Endodermal cell (in vitro differentiated cells): ENCODE measurements at regions not wholly inside any gene's neighbourhood (a gene's known extent, or its start where the extent isn't known, plus 50 kb on each side); places are given as distances from the start of the nearest gene placed in this dataset.
A peak's percentile ranks its signal among the peaks of the same experiment; 100 is the strongest.

Source experiments
- DNase-seq: peaks from one replicate; pipeline ENCODE4 v3.0.0-alpha.2; 2017
- H3K27ac ChIP-seq: 2 replicates; pipeline ENCODE4 v1.5.1; 2013; ENCODE audit warnings: mild to moderate bottlenecking, low read depth, low read length, moderate library complexity
- H3K27me3 ChIP-seq: 2 replicates; pipeline ENCODE4 v1.6.1; 2013; ENCODE audit warnings: mild to moderate bottlenecking, low read length, moderate library complexity; ENCODE audit not compliant: insufficient read depth, control insufficient read depth, poor library complexity, severe bottlenecking
- H3K36me3 ChIP-seq: 2 replicates; pipeline ENCODE4 v1.7.0; 2013; ENCODE audit warnings: mild to moderate bottlenecking, low read length, moderate library complexity; ENCODE audit not compliant: control insufficient read depth, insufficient read depth
- H3K4me1 ChIP-seq: one replicate; pipeline ENCODE4 v1.7.0; 2013; ENCODE audit warnings: low read length; ENCODE audit not compliant: control insufficient read depth, insufficient read depth
- H3K4me3 ChIP-seq: 2 replicates; pipeline ENCODE4 v1.5.1; 2013; ENCODE audit warnings: mild to moderate bottlenecking, low read length, moderate library complexity
- H3K9ac ChIP-seq: 2 replicates; pipeline ENCODE4 v1.6.1; 2013; ENCODE audit warnings: mild to moderate bottlenecking, low read length, moderate library complexity; ENCODE audit not compliant: poor library complexity, severe bottlenecking; ENCODE audit errors: extremely low read depth
- H3K9me3 ChIP-seq: 2 replicates; pipeline ENCODE4 v1.6.1; 2013; ENCODE audit warnings: mild to moderate bottlenecking, low read length, moderate library complexity; ENCODE audit not compliant: control insufficient read depth
- H3K27ac Mint-ChIP-seq: 2 replicates; pipeline ENCODE4 v1.8.0; 2020; ENCODE audit warnings: mixed read lengths
- H3K27me3 Mint-ChIP-seq: 2 replicates; pipeline ENCODE4 v1.8.0; 2021; ENCODE audit warnings: mild to moderate bottlenecking, mixed read lengths; ENCODE audit not compliant: insufficient read depth
- H3K36me3 Mint-ChIP-seq: 2 replicates; pipeline ENCODE4 v1.8.0; 2020; ENCODE audit warnings: low read depth, mixed read lengths
- H3K4me1 Mint-ChIP-seq: 2 replicates; pipeline ENCODE4 v1.8.0; 2020; ENCODE audit warnings: mixed read lengths
- H3K4me3 Mint-ChIP-seq: 2 replicates; pipeline ENCODE4 v1.8.0; 2020; ENCODE audit warnings: mild to moderate bottlenecking, moderate library complexity, mixed read lengths
- H3K9me3 Mint-ChIP-seq: 2 replicates; pipeline ENCODE4 v1.8.0; 2020; ENCODE audit warnings: mild to moderate bottlenecking, mixed read lengths
- CTCF ChIP-seq: fragments of 200-600 bp; sonication (generic); conservative IDR thresholded peaks from 2 replicates; pipeline ENCODE4 v1.5.0; 2021; ENCODE audit warnings: antibody characterized with exemption, mild to moderate bottlenecking
- WGBS, 2 experiments: methylation state at CpG; one replicate each; pipeline versions ENCODE4 v1.1.5 to v1.1.7; 2013; ENCODE audit warnings: missing lambda C conversion rate in 2 of 2, mixed read lengths in 1 of 2; ENCODE audit not compliant: insufficient coverage in 1 of 2, insufficient read length in 1 of 2; 5-methylcytosine and 5-hydroxymethylcytosine counted together

- Histone ChIP-seq H3K4me1 (no peaks in the 10 kb centered on the region), H3K27me3 (no peaks in the 10 kb centered on the region), H3K36me3 (no peaks in the 10 kb centered on the region), H3K9me3 (peaks cover 2% of the 10 kb centered on the region), H3K4me3 (no peak overlapping the region), H3K9ac (no peak overlapping the region), H3K27ac (no peak overlapping the region)
- Mint-ChIP-seq H3K4me1 (peaks cover 3% of the 10 kb centered on the region), H3K9me3 (peaks cover 3% of the 10 kb centered on the region), H3K4me3 (no peak overlapping the region), H3K36me3 (no peaks in the 10 kb centered on the region), H3K27me3 (no peaks in the 10 kb centered on the region), H3K27ac (no peak overlapping the region)
- TF ChIP-seq CTCF: no peak
- WGBS, 2 experiments: 91% methylated on average over 2 of the region's 2 CpGs
- no peak for DNase-seq
Measured at GRCh38 chr1:66468722-66469121, 65.2 kb upstream of the SGIP1 start.

GRCh38 chr1:66475940-66476339 is 58.0 kb upstream of the SGIP1 start:
- Mint-ChIP-seq H3K27me3 (no peaks in the 10 kb centered on the region), H3K4me1 (no peaks in the 10 kb centered on the region), H3K4me3 (no peak overlapping the region), H3K27ac (no peak overlapping the region), H3K36me3 (no peaks in the 10 kb centered on the region), H3K9me3 (peaks cover 7% of the 10 kb centered on the region)
- Histone ChIP-seq H3K4me3 (no peak overlapping the region), H3K9ac (no peak overlapping the region), H3K27ac (no peak overlapping the region), H3K4me1 (no peaks in the 10 kb centered on the region), H3K36me3 (no peaks in the 10 kb centered on the region), H3K27me3 (no peaks in the 10 kb centered on the region), H3K9me3 (no peaks in the 10 kb centered on the region)
- TF ChIP-seq CTCF: no peak
- 86 to 100% methylated on average over 1 to 2 of the region's 2 CpGs for WGBS, 2 experiments
- peak; percentile 53 for DNase-seq

GRCh38 chr1:66476774-66477173 is 57.2 kb upstream of the SGIP1 start:
- Mint-ChIP-seq H3K9me3 (peaks cover 7% of the 10 kb centered on the region), H3K36me3 (no peaks in the 10 kb centered on the region), H3K27me3 (no peaks in the 10 kb centered on the region), H3K4me1 (no peaks in the 10 kb centered on the region), H3K4me3 (no peak overlapping the region), H3K27ac (no peak overlapping the region)
- DNase-seq: no peak
- Histone ChIP-seq H3K9ac (no peak overlapping the region), H3K4me3 (no peak overlapping the region), H3K9me3 (no peaks in the 10 kb centered on the region), H3K27me3 (no peaks in the 10 kb centered on the region), H3K4me1 (no peaks in the 10 kb centered on the region), H3K36me3 (no peaks in the 10 kb centered on the region), H3K27ac (no peak overlapping the region)
- TF ChIP-seq CTCF: no peak
- WGBS, 2 experiments: 93% methylated on average over 1 of the region's 1 CpG; no CpG with 5 or more reads in 1 of the 2 experiments
